GM21576 (cell line): ENCODE measurements at regions not wholly inside any gene's neighbourhood (a gene's known extent, or its start where the extent isn't known, plus 50 kb on each side); places are given as distances from the start of the nearest gene placed in this dataset.

Experiments
- ATAC-seq: cut with Tn5 transposase; IDR thresholded peaks from one replicate; pipeline ENCODE4 v1.9.1; 2021; ENCODE audit warnings: mild to moderate bottlenecking, moderate library complexity; ENCODE audit not compliant: unreplicated experiment

DNA sequence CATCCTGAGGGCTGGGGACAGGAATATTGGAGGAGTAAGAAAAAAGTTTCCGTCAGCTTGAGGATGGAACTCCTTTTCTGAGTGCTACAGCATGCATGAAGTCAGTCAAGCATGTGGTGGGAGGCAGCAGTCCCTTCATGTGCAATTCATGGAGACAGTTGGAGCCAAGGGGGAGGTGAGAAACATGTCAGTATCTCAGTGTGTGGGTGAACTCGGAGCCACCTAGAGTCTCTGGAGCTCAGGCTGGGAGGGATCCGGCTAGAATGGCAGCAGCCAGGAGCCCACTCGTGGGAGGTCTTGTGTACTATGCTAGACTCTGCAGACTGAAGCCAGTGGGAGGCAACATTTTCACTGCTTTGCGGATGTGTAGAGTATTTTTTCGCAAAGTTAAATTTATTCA lies 60.3 kb downstream of the AVPR1A start:
- ATAC-seq, result no peak

- no peak for ATAC-seq
These were observed 64.7 kb downstream of the AVPR1A start for GRCh38 chr12:63086149-63086915.

DNA sequence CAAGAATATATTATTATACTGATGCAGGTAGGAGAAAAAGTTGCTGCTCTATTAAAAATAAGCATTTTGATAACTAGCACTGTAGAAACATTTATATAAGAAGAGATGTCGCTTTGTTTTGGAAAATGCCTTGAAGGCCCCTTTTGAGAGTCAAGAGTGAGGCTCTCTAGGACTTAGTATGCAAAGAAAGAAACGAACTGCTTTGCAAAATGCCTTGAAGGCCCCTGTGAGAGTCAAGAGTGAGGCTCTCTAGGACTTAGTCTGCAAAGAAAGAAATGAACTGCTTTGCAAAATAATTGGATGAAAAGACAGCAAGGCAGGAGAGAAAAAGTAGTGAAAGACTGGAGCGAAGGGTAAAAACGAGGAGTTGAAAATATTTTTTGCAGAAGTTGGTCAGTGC lies 65.9 kb downstream of the AVPR1A start:
- no peak for ATAC-seq

DNA sequence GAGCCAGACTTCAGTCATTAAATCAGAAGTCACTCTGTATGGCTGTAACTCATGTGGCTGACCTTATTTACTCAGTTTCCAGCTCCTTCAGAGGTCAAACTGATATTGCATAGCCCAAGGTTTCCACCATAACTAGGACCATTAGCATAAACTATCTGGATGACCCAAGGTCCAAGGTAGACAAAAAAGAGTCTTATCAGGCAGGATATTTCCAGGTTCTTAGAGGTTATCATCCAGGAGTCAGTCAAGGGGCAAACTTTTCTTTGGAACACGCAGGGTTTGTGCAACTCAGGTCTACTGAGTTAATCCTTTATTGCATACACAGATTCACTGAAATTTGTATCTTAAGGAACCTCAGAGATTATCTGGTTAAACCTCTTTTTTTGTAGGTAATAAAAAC lies 66.5 kb downstream of the AVPR1A start:
- no peak for ATAC-seq

GRCh38 chr12:63083046-63083445 lies 68.0 kb downstream of the AVPR1A start:
- ATAC-seq, result no peak

GRCh38 chr12:63079791-63080502 lies 71.1 kb downstream of the AVPR1A start:
- no peak for ATAC-seq

DNA sequence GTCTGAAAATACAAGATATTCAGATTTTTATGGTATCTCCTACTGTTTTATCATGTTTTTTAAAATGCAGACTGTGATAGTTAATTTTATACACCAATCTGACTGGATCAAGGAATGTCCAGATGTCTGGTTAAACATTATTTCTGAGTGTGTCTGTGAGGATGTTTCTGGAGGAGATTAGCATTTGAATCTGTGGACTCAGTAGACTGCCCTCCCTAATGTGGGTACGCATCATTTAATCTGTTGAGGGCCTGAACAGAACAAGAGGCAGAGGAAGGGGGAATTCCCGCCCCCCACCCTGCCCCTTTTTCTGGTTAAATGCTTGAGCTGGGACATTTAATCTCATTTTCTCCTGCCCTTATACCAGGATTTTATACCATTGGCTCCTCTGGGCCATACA lies 72.1 kb downstream of the AVPR1A start:
- no peak for ATAC-seq

DNA sequence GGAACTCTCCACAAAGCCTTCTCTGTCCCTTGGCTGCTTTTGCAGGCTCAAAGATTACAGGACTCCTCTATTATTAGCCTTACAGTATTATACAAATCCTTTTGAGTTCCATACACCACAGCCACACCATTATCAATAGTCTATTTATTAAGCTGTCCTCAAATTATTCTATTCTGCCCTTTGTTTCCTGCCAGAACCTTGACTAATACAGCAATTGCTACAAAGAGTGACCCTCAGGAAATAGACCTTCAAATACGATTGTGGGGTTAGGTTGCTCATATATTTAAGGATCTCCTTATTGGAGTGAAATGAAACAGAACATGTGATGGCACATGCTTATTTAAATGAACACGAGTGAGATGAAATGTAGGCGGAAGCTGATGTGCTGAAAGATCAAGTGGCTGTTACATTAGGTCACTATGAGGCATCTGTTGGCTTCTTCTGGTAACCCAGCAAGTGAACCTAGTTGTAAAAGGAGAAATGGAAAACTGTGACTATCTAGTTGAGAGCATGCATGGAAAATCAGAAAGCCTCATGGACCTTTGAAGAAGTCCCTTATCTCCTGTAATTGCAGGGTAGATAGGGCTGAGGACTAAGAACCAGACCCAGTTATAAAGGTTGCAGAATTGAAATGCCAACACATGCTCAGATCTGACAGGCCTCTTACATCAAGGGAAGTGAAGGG lies 75.5 kb downstream of the AVPR1A start:
- ATAC-seq, result no peak

- ATAC-seq, result no peak
These were observed 80.3 kb downstream of the AVPR1A start for GRCh38 chr12:63070709-63071108.

DNA sequence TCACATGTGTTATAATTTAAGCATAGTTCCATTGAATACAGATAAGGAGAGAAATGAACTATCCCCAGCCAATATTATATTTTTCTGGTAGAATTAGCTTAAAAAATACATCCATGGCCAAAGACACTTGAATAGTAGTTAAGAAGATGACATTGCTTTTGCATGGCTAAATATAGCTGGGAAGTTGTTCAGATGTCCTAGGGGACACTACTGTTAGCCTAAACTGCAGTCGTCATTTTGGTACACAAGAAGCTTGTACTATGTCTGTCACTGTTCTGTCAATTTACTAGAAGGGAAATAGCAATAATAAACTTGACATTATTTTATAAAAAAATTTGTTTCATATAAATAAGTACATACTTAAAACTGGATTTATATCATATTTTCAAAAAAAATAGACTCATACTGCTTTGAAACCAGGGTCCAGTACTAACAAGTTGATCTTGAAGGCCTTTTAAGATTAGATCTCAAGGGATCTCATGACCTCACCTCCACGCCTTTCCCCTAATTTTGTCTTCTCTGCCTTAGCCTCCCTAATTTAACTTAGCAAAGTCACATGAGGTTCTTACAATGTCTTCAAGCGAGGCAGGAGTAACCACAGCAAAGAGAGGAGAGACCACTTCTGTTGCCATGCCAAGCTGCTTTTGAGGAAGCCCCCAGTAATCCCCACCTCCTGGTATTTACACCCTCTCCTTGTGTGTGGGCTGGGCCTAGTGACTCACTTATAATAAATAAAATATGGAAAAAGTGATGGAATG lies 81.0 kb downstream of the AVPR1A start:
- ATAC-seq, result no peak

DNA sequence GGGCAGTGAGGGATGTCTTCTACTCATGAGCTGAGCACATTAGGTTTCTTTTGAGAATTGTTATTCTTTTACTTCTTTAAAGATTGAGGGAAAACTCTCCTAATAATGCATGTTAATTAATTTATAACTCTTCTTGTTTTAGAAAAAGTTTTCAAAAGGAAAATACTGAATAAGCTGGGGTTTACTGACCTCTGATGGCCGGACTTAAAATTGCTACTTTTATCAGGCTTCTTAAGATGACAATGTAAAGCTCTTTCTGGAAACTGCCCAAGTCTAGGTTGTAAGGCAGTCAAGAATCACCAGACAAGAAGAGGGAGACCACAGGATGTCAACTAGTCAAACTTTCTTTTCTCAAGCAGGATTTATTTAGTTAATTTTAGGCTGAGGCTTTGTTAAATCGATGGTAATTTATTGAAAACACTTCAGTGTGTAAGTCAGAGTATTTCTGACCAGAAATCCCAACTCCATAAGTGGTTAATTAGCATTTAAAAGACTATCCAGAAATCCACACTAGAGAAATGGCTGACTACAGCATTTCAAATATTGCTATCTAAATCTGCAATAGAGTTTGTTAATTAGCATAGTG lies 82.1 kb downstream of the AVPR1A start:
- peak; percentile 56 for ATAC-seq

DNA sequence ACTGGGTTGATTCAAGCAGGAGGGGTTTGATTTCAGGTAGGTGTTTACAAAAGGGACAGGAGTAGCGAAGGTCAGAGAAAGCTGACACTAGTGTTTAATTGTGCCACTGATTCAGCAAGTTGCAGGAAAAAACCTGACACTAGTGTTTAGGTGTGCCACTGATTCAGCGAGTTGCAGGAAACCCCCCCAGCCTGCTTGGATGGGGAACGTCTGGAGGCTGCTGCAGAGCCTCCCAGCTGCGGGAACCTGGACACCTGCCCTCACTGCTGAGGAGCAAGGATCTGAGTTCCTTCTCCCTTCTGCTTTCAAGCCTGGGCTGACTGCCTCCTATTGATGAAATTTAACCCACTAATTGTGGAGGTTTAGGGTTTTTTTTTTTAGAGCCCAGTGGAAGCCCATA lies 84.2 kb downstream of the AVPR1A start:
- no peak for ATAC-seq

DNA sequence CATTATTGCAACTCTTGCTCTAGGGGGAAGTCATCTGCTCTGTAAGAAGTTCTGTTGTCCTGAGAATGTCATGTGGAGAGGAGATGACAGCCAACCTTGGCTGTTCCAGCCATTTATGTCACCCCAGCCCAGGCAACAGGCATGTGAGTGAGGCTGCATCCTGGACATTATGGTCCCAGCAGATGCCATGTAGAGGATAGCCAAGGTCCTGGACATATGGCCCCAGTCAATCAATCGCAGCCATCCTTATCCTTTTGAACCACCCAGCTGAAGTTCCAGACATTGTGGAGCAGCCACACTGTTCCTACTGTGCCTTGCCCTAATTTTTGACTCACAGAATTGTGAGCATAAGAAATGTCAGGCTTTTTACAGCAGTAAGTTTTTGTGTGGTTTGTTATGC lies 84.9 kb downstream of the AVPR1A start:
- ATAC-seq, result no peak

DNA sequence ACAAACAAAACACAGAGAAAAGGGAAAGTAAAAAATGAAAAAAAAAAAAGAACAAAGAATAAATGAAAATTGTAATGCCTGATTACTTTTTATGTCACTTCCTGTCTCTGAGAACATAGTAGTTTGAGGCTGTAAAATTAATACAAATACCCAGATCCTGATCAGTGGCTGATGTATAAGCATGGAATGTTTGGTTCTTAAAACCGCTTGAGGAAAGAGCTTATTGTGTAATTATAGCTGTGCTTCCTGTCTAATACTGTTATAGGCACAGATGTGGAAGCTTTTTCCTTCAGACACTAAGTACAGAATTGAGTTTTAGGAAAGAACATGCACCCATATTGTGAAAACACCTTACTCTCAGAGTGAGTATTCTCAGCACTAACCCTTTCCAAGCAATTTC lies 86.9 kb downstream of the AVPR1A start:
- ATAC-seq, result no peak

- ATAC-seq, result no peak
These were observed 94.4 kb downstream of the AVPR1A start for GRCh38 chr12:63056649-63057048.

DNA sequence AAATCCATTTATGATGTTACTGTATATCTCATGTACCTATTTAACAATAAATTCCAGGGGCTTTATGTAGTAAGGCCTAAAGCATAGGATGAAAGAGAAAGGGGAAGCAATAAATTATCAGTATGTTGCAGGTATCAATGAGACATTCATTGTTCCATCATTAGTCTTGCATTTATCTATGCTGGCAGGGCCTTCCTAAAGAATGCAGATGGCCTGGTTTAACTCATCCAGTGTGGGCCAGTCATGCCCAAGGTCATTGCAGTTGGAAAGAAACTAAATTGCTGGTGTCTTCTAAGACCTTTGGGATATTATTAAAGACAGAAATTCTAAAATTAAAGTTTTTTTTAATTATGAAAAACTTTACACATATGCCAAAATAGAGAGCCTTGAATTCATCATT lies 98.3 kb downstream of the AVPR1A start:
- no peak for ATAC-seq

DNA sequence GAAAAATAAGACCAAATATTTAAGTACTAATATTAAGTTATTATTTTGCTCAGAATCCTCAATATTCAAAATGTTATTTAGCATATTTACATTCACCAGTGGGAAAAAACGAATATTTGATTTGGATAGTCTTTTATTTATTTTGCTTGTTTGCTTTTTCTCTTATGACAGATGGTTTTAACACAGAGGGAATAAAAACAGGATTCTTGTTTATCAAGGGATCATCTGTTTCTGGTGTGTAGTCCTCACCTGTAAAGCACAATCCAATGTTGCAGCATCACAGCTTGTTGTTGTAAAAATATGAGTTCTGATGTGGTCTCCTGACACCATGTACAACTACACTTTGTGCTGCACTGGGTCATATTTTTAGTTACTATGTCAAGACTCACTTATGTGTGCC lies 103.9 kb downstream of the AVPR1A start:
- no peak for ATAC-seq

DNA sequence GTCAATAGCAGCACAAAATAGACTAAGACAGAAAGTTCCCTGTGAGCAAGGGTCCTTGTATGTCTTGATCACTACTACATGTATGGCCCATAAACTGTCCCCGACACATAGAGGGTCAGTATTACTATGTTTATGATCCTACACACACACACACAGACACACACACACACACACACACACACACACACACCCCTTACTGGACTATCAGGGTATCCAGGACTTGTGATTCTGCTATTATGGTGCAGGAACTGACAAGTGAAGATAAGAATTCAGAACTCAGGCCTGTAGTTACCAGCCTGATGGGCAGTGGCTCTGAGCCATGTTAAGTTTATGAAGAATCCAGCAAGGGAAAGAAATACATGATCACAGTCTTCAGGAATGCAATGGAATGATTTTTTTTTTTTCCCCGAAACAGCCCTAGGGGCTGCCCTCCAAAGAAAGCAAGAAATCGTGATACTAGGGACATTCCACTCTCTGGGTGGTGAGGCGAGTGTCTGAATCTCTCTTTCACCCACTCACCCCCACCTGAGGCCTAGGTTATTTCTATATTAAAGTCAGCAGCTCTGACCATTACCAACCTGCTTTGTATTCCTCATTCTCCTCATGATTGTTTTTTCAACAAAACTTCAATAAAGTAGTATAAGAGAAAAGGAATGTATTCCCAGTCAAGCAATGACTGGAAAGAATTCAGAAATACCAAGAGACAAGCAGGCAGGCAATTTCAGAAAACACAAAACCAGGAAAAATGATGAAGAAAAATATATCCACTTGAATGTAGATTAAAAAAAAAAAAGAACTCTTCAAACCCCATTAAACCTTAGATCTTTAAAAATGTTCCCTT lies 105.8 kb downstream of the AVPR1A start:
- ATAC-seq, result no peak

DNA sequence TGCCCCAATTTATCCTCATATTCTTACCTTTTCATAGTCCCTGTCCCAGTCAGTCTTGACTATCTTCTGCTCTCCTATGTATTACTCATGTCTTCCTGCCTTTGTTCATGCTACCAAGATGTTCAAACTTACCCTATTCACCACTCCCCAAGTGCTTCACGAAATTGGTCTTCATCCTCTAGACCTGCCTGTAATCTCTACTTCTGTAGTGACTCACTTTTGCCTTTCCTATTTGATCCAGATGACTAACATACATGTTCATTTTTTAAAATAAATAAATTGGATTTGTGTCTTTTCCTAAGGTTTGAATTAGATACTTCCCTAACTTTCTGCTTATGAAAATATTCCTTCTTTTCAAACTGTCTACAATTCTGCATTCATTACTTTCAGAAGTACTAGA lies 107.7 kb upstream of the PPM1H start:
- ATAC-seq, result no peak

GRCh38 chr12:63041601-63042000 lies 106.7 kb upstream of the PPM1H start:
- no peak for ATAC-seq
